OCI-LY7 (cell line): ENCODE measurements at regions not wholly inside any gene's neighbourhood (a gene's known extent, or its start where the extent isn't known, plus 50 kb on each side); places are given as distances from the start of the nearest gene placed in this dataset.

ENCODE experiments used
- BruUV-seq: library from RNA; stranded (reverse); fragments of 400-500 nt; replicated peaks from 2 replicates; lab custom pipeline; 2021; lab: Mats Ljungman, UMichigan
- CTCF ChIA-PET: fragments of 300-600 bp; sonication (Branson Sonifier 250); formaldehyde crosslinking; loops from one replicate; lab custom pipeline; 2022; ENCODE audit warnings: antibody characterized with exemption; ENCODE audit not compliant: unreplicated experiment; lab: Charles Lee
- POLR2A ChIA-PET: fragments of 300-600 bp; sonication (Branson Sonifier 250); formaldehyde crosslinking; loops from one replicate; lab custom pipeline; 2022; ENCODE audit warnings: antibody characterized with exemption; lab: Charles Lee
- DNase-seq: peaks from one replicate; pipeline ENCODE4 v3.0.0-alpha.2; 2015; ENCODE audit warnings: low spot score
- H2AFZ ChIP-seq: fragments of 200-600 bp; sonication (generic), shearing (Covaris generic); 2 replicates; pipeline ENCODE4 v1.6.1; 2014; ENCODE audit warnings: mild to moderate bottlenecking, antibody characterized with exemption, low read length, moderate library complexity
- H3K27ac ChIP-seq: fragments of 200-600 bp; sonication (generic); 2 replicates; pipeline ENCODE4 v1.5.1; 2014; ENCODE audit warnings: mixed run types, low read depth, mild to moderate bottlenecking, moderate library complexity, low read length, inconsistent platforms; ENCODE audit not compliant: poor library complexity, severe bottlenecking
- H3K36me3 ChIP-seq: fragments of 200-600 bp; sonication (generic); 2 replicates; pipeline ENCODE4 v1.6.1; 2014; ENCODE audit warnings: mild to moderate bottlenecking, antibody characterized with exemption, low read length, moderate library complexity, mixed read lengths; ENCODE audit not compliant: insufficient read depth
- H3K4me1 ChIP-seq: fragments of 200-600 bp; sonication (generic); 2 replicates; pipeline ENCODE4 v1.5.1; 2014; ENCODE audit warnings: mild to moderate bottlenecking, low read length; ENCODE audit not compliant: insufficient read depth, poor library complexity, severe bottlenecking
- H3K4me2 ChIP-seq: fragments of 200-600 bp; sonication (generic); 2 replicates; pipeline ENCODE4 v1.6.1; 2014; ENCODE audit warnings: mild to moderate bottlenecking, low read length
- H3K4me3 ChIP-seq: fragments of 200-600 bp; sonication (generic); 2 replicates; pipeline ENCODE4 v1.5.1; 2014; ENCODE audit warnings: mild to moderate bottlenecking, low read depth, low read length; ENCODE audit not compliant: poor library complexity, severe bottlenecking
- H3K79me2 ChIP-seq: fragments of 200-600 bp; sonication (generic); 2 replicates; pipeline ENCODE4 v1.6.1; 2016; ENCODE audit warnings: low read depth, mild to moderate bottlenecking, low read length, moderate library complexity, mixed read lengths; ENCODE audit not compliant: insufficient read depth
- H3K9me2 ChIP-seq: fragments of 200-600 bp; sonication (generic); 2 replicates; pipeline ENCODE4 v1.6.1; 2016; ENCODE audit warnings: mild to moderate bottlenecking, low read length, mixed read lengths; ENCODE audit not compliant: insufficient read depth
- H3K9me3 ChIP-seq: fragments of 200-600 bp; sonication (generic); 2 replicates; pipeline ENCODE4 v1.6.1; 2014; ENCODE audit warnings: mild to moderate bottlenecking, mixed run types, low read length, mixed read lengths
- H4K20me1 ChIP-seq: fragments of 200-600 bp; sonication (generic); 2 replicates; pipeline ENCODE4 v1.6.1; 2014; ENCODE audit warnings: mild to moderate bottlenecking, antibody characterized with exemption, low read length, moderate library complexity, mixed read lengths; ENCODE audit not compliant: insufficient read depth
- CTCF ChIP-seq: fragments of 200-600 bp; sonication (generic); conservative IDR thresholded peaks from 2 replicates; pipeline ENCODE4 v1.5.1; 2014; ENCODE audit warnings: mild to moderate bottlenecking, antibody characterized with exemption, low read length, moderate library complexity, mixed read lengths
- EZH2phosphoT487 ChIP-seq: fragments of 200-600 bp; sonication (generic); IDR thresholded peaks from 2 replicates; pipeline ENCODE4 v1.6.1; 2018; ENCODE audit warnings: low read depth, borderline replicate concordance, mild to moderate bottlenecking, mixed run types, antibody characterized with exemption, low read length, moderate library complexity, mixed read lengths
- intact Hi-C: fragments of 100-400 bp; cut with micrococcal nuclease; formaldehyde crosslinking; loops from one replicate; pipeline ENCODE4 v1.10.0; 2022; ENCODE audit not compliant: unreplicated experiment

- intact Hi-C loops, result no loop called here
Observed at GRCh38 chr2:129912871-129913694, 66.4 kb upstream of the RAB6C start.

GRCh38 chr2:129913695-129914495 is 65.6 kb upstream of the RAB6C start:
- no peak overlapping the region for H3K4me2 ChIP-seq
- BruUV-seq, result no TSS peak
- no peaks in the 10 kb centered on the region for H4K20me1 ChIP-seq
- H3K9me3 ChIP-seq, result no peaks in the 10 kb centered on the region
- no peaks in the 10 kb centered on the region for H3K9me2 ChIP-seq
- TF ChIP-seq EZH2phosphoT487 (no peak), CTCF (no peak)
- no peak for DNase-seq
- no peak overlapping the region for H2AFZ ChIP-seq
- no peaks in the 10 kb centered on the region for H3K36me3 ChIP-seq
- ChIA-PET POLR2A (no interaction called here), CTCF (no interaction called here)
- intact Hi-C loops, result no loop called here
- no peak overlapping the region for H3K4me3 ChIP-seq
- H3K27ac ChIP-seq, result no peak overlapping the region
- no peaks in the 10 kb centered on the region for H3K4me1 ChIP-seq
- H3K79me2 ChIP-seq, result no peaks in the 10 kb centered on the region

More at GRCh38 chr2:129912871-129913694, 66.4 kb upstream of the RAB6C start:
- Histone ChIP-seq H3K4me1 (no peaks in the 10 kb centered on the region), H3K4me2 (no peak overlapping the region), H2AFZ (no peak overlapping the region), H3K9me3 (no peaks in the 10 kb centered on the region), H3K36me3 (no peaks in the 10 kb centered on the region), H3K27ac (no peak overlapping the region), H3K79me2 (no peaks in the 10 kb centered on the region), H3K9me2 (no peaks in the 10 kb centered on the region), H3K4me3 (no peak overlapping the region), H4K20me1 (no peaks in the 10 kb centered on the region)
- POLR2A ChIA-PET, result interaction anchor here (0.6 kb wide), 1 partner anchor 190 kb away, joined by 3 read pairs; no protein-coding TSS in a partner anchor
- BruUV-seq, result no TSS peak
- CTCF ChIA-PET, result no interaction called here
- TF ChIP-seq CTCF (no peak), EZH2phosphoT487 (no peak)
- DNase-seq, result no peak
